Activated CD8-positive, alpha-beta memory T cell treated with anti-CD3 and anti-CD28 coated beads, Interleukin-2, amount 50 U/mL, for 24 hours (primary cell): ENCODE measurements at regions not wholly inside any gene's neighbourhood (a gene's known extent, or its start where the extent isn't known, plus 50 kb on each side); places are given as distances from the start of the nearest gene placed in this dataset.

ENCODE experiments used
- DNase-seq: peaks from one replicate; pipeline ENCODE4 v3.0.0-alpha.2; 2020; ENCODE audit errors: extremely low read depth

DNA sequence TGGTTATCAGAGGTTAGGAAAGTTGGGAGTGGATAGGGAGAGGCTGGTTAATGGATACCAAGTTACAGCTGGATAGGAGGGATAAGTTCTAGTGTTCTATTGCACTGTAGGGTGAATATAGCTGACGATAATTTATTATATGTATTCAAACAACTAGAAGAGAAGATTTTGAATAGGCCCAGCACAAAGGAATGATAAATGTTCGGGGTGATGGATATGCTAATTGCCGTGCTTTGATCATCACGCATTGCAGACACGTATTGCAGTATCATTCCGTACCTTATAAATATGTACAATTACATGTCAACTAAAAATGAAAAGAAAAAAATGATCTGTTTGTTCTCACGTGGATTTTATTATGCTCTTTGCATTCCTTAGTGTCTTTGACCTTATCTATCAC is 369.2 kb upstream of the PKDCC start:
- DNase-seq = no peak

GRCh38 chr2:41686156-41686555 is 361.7 kb upstream of the PKDCC start:
- no peak for DNase-seq

DNA sequence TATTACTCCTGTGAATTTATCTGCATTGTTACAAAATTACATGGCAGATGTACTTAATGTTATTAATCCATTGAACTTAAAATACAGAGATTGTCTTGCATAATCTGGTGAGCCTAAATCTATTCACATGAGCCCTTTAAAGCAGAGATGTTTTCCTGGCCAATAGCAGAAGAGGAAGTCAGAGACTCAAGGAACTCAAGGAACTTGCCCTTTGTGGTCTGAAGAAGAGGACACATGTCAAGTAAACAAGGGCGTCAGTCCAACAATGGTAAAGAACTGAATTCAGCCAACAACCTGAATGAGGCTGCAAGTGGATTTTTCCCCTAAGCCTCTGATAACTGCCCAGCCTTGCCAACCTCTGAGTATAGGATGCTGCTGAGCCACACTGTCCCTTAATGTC is 356.3 kb upstream of the PKDCC start:
- DNase-seq = no peak

DNA sequence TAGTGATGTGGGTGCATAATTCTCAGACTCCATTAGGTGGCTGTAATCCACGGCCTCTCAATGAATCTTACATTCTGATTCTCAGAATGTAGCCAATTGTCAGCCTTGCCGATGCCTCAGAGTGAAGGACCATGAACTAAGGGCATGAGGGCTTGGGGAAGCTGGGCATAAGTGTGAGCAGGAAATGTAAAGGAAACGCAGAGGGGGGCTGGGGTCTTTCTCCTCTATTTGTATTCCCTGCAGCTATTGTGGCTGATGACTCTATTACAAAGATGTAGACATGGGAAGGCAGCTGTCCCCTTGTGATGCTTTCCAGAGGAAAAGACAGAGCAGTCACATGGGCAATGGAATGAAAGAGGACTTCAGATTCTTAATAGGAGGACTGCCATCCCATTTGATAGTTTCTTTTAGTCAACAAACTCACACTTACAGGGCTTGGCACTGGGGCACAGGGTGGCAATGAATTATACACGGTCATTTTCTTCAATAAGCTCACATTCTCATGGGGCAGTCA is 353.2 kb upstream of the PKDCC start:
- DNase-seq = no peak

DNA sequence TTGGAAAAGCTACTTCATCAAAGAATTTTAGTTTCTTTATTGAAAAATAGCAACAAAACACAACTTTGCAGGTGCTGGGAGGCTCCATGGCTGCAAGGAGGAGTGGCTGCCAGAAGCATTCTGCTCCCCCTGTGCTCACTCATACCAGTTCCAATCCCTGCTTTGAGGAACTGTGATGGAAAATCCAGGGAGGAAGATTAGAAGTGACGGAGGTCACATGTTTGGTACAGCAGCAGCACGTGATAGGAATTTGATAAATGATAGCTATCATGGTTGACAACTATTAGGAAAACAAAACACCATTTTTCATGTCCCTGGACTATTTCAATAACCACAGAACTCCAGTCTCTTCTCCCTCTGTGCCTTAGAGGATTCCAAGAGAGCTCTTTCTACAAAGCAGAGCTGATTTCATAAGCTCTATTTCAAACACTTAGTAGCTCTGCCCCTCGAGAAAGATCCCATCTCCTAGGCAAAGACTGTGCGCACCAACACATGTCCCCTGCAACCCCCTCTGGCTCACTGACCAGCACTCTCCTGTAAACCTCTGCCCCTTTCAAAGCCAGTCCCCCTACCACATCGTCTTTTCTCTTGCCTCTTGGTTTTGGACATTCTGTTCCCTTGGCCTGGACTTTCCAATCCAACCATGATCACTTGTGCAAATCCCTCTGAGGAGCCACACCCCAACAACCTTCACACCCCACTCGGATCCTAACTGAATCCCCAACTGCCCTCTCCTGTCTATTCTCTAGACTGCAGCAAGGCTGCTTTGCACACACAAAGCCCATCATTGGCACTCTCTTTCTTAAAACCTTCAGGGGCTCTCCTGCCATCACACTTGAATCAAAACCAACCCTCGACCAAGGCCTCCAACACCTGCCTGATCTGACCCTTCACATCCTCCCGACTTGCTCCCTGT is 352.4 kb upstream of the PKDCC start:
- DNase-seq = no peak

GRCh38 chr2:41697389-41697788 is 350.4 kb upstream of the PKDCC start:
- no peak for DNase-seq

DNA sequence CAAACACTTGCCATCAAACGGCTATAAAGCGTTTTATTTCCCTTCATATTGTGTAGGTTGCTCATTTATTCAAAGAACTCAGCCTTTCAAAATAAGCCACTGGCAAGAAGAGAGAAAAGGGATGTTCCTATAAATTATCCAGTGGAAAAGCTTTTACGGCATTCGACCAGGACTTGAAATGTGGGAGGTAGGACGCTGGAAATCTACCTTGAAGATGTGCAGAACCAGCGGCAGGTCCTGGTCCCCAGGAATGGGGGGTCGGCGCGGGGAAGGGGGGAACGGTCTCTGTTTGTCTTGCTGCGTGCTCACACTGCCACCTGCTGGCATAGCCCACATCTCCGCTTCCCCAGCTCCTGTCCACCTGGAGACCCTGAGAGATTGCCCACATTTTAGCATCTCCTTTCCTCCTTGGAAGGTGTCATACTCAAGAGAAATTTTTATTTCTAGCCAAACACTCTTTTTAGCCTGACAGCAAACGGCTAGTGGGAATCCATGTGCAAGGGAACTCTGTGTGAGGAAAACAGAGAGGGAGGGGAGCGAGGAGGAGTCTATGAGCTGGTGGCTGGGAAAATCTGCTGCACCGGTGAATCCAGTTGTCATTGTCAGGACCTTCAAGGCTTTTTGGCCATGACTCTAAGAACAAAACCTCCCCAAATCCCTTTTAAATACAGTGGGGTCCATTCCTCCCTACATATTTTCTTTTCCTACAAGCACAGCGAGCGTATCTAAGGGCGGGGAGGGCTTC is 349.0 kb upstream of the PKDCC start:
- DNase-seq = no peak

- no peak for DNase-seq
These were observed 346.6 kb upstream of the PKDCC start for GRCh38 chr2:41701231-41701630.

DNA sequence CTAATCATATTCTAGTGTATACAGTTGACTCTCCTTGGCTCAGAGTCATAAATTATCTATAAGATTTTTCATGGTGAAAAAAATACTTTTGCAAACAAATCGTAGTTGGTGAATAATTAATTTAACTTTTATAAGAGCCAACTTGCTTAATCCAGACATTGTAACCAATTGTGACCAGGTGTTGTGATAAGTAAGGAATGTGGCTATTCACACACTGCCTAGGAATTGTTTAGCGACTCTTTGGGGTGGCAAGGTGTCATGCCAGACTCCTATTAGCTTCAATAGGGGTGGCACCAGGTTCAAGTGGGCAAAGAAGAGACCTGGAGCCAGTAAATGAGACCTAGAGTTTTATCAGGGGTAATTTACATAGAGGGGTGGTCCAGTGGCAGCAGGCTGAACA is 344.7 kb upstream of the PKDCC start:
- DNase-seq = no peak

DNA sequence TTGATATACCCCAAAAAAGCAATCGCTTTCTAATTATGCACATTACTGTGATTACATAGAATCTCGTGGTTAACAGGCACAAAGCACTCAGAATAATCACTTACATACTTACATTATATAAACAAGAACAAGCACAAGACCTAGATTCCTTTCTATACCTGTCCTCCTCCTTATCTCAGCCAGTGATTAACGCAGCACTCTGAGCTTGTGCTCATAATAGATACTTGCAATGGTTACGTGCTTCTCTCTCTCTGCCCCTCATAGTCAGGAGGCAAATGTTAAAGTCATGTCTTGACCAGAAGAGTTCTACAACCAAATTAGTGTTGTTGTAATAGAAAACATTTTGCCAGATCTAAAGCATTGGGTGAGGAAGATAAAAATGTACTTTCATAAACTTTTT is 342.2 kb upstream of the PKDCC start:
- DNase-seq = no peak

DNA sequence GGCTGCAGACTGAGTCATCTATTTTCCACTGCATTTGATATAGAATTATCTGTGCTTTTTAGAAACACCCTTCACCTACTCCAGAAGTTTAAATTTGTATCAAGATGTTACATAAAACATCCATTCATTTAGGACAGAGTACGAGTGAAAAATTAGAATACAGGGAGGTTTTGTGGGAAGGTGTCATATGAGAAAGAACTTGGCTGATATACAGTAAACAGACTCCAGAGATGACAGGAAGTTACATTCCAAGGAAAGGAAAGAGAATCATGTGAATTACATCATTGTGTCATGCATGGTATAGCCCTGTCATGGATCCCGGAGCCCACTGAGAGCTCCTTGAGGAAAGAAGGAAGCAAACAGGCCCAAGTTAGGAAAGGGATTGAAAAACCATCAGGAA is 341.5 kb upstream of the PKDCC start:
- DNase-seq = no peak

DNA sequence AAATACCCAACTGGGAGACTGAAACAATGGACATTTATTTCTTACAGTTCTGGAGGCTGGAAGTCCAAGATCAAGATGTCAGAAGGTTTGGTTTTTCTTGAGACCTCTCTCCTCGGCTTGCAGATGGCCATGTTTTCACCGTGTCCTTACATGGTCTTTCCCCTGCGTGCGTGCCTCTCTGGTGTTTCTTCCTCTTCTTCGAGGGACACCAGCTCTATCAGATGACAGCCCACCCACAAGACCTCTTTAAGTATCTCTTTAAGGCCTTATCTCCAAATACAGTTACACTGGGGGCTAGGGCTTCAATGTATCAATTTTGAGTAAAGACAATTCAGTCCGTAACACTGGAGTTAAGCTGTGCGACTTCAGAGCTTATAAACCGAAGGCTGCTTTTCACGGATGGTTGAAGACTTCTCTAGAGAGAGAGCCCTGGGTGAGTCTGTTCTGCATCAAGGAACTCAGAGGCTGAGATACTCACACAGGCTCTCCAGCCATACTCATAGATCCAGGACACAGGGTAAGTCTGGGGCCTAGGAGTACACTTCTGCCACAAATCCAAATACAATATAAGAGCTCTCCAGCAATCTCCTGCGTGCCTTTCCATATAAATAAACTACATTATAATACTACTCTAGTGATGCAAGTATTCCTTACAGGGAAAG is 339.9 kb upstream of the PKDCC start:
- no peak for DNase-seq

GRCh38 chr2:41709702-41710599 is 337.9 kb upstream of the PKDCC start:
- DNase-seq = no peak

GRCh38 chr2:41710944-41711343 is 336.9 kb upstream of the PKDCC start:
- no peak for DNase-seq

- no peak for DNase-seq
These were observed 336.1 kb upstream of the PKDCC start for GRCh38 chr2:41711736-41712135.

DNA sequence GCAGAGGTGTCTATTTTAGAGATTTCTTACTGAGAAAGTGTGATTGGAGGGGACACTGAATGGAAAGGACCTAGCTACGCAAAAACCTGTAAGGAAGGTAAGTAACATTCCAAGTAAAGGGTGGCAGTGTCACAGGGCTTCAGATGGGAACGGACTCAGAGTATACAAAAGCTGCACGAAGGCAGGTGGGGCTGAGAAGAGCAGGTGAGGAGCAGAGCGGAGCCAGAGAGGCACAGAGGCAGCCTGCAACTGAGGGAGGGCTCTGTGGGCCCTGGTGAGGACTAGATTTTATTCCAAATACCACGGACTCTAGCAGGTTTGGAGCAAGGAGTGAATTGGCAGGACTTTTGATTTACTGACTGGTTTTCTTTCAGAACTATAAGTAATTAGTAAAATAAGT is 331.3 kb upstream of the PKDCC start:
- no peak for DNase-seq

- DNase-seq = no peak
These were observed 330.0 kb upstream of the PKDCC start for GRCh38 chr2:41717839-41718238.

DNA sequence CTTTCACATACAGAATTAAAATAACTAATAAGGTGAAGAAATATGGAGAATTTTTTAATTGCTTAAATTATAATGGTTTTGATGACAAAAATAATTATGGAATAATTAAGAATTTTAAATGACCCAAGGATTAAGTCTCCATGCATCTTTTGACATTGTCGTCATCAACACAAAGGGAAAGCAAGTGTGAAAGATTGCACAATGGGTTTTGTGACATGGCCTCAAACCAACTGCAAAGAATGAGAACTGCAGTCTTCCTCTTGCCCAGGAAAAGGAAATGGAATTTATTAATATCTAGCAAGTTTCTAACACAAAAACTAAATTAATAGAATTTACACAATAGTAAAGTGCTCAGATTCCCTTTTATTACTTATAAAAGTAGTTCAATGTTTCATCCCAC is 329.1 kb upstream of the PKDCC start:
- no peak for DNase-seq

- no peak for DNase-seq
These were observed 328.1 kb upstream of the PKDCC start for GRCh38 chr2:41719756-41720155.

GRCh38 chr2:41720331-41721251 is 327.2 kb upstream of the PKDCC start:
- no peak for DNase-seq
